ENCODE measurements at regions not wholly inside any gene's neighbourhood (a gene's known extent, or its start where the extent isn't known, plus 50 kb on each side); places are given as distances from the start of the nearest gene placed in this dataset.

GRCh38 chr15:62795171-62795570 lies 247.4 kb upstream of the TPM1 start:
- H3K27ac Mint-ChIP-seq (ENCODE audit: low read depth, unreplicated experiment) = no peak overlapping the region
- no peak for TF ChIP-seq CTCF (IDR thresholded peaks at IDR 0.05; ENCODE audit: unreplicated experiment)
- BruUV-seq (replicated peaks) = no TSS peak
- no peak for DNase-seq (ENCODE audit: unreplicated experiment)
- intact Hi-C loops (cut with micrococcal nuclease) = no loop called here
- ChIA-PET CTCF (no interaction called here), POLR2A (no interaction called here)
- no peaks in the 10 kb centered on the region for H3K36me3 Mint-ChIP-seq (ENCODE audit: insufficient read depth, unreplicated experiment)
- H3K9me3 Mint-ChIP-seq (ENCODE audit: unreplicated experiment) = no peaks in the 10 kb centered on the region
- H3K4me1 Mint-ChIP-seq (ENCODE audit: insufficient read depth, unreplicated experiment) = no peaks in the 10 kb centered on the region
- H3K4me3 Mint-ChIP-seq (ENCODE audit: unreplicated experiment) = no peak overlapping the region
- H3K27me3 Mint-ChIP-seq (ENCODE audit: insufficient read depth, unreplicated experiment) = no peaks in the 10 kb centered on the region

GRCh38 chr15:62795700-62796695 lies 246.5 kb upstream of the TPM1 start:
- BruUV-seq (replicated peaks) = no TSS peak
- ChIA-PET POLR2A (no interaction called here), CTCF (no interaction called here)
- no peak for TF ChIP-seq CTCF (IDR thresholded peaks at IDR 0.05; ENCODE audit: unreplicated experiment)
- no peak for DNase-seq (ENCODE audit: unreplicated experiment)
- no peaks in the 10 kb centered on the region for H3K9me3 Mint-ChIP-seq (ENCODE audit: unreplicated experiment)
- no peak overlapping the region for H3K4me3 Mint-ChIP-seq (ENCODE audit: unreplicated experiment)
- intact Hi-C loops (cut with micrococcal nuclease) = no loop called here
- no peaks in the 10 kb centered on the region for H3K4me1 Mint-ChIP-seq (ENCODE audit: insufficient read depth, unreplicated experiment)
- no peaks in the 10 kb centered on the region for H3K36me3 Mint-ChIP-seq (ENCODE audit: insufficient read depth, unreplicated experiment)
- no peak overlapping the region for H3K27ac Mint-ChIP-seq (ENCODE audit: low read depth, unreplicated experiment)
- H3K27me3 Mint-ChIP-seq (ENCODE audit: insufficient read depth, unreplicated experiment) = no peaks in the 10 kb centered on the region

- CTCF ChIA-PET = interaction anchor here (0.6 kb wide), 1 partner anchor 395 kb away, joined by 3 read pairs; no protein-coding TSS in a partner anchor
- Mint-ChIP-seq H3K36me3 (ENCODE audit: insufficient read depth, unreplicated experiment) (no peaks in the 10 kb centered on the region), H3K9me3 (ENCODE audit: unreplicated experiment) (no peaks in the 10 kb centered on the region), H3K4me3 (ENCODE audit: unreplicated experiment) (no peak overlapping the region), H3K4me1 (ENCODE audit: insufficient read depth, unreplicated experiment) (no peaks in the 10 kb centered on the region), H3K27ac (ENCODE audit: low read depth, unreplicated experiment) (no peak overlapping the region), H3K27me3 (ENCODE audit: insufficient read depth, unreplicated experiment) (no peaks in the 10 kb centered on the region)
- intact Hi-C loops (cut with micrococcal nuclease) = no loop called here
- POLR2A ChIA-PET = no interaction called here
- DNase-seq (ENCODE audit: unreplicated experiment) = no peak
- BruUV-seq (replicated peaks) = no TSS peak
- TF ChIP-seq CTCF (IDR thresholded peaks at IDR 0.05; ENCODE audit: unreplicated experiment) = no peak
These were observed 245.4 kb upstream of the TPM1 start for GRCh38 chr15:62797171-62797570.

GRCh38 chr15:62798536-62798935 lies 244.0 kb upstream of the TPM1 start:
- BruUV-seq (replicated peaks) = no TSS peak
- Mint-ChIP-seq H3K4me3 (ENCODE audit: unreplicated experiment) (no peak overlapping the region), H3K4me1 (ENCODE audit: insufficient read depth, unreplicated experiment) (no peaks in the 10 kb centered on the region), H3K36me3 (ENCODE audit: insufficient read depth, unreplicated experiment) (no peaks in the 10 kb centered on the region), H3K27ac (ENCODE audit: low read depth, unreplicated experiment) (no peak overlapping the region), H3K9me3 (ENCODE audit: unreplicated experiment) (no peaks in the 10 kb centered on the region), H3K27me3 (ENCODE audit: insufficient read depth, unreplicated experiment) (no peaks in the 10 kb centered on the region)
- no peak for DNase-seq (ENCODE audit: unreplicated experiment)
- CTCF ChIA-PET = interaction anchor here (0.8 kb wide), 1 partner anchor 238 kb away, joined by 4 read pairs; no protein-coding TSS in a partner anchor
- TF ChIP-seq CTCF (IDR thresholded peaks at IDR 0.05; ENCODE audit: unreplicated experiment) = no peak
- POLR2A ChIA-PET = interaction anchor here (0.7 kb wide), 1 partner anchor 73 kb away, joined by 4 read pairs; no protein-coding TSS in a partner anchor
- intact Hi-C loops (cut with micrococcal nuclease) = no loop called here
